ENCODE measurements at regions not wholly inside any gene's neighbourhood (a gene's known extent, or its start where the extent isn't known, plus 50 kb on each side); places are given as distances from the start of the nearest gene placed in this dataset.

GRCh38 chr9:135365013-135365768 is 114.4 kb upstream of the PPP1R26 start:
- no peak overlapping the region for H3K27ac ChIP-seq (ENCODE audit: low read length)
- no peak overlapping the region for H2AFZ ChIP-seq (ENCODE audit: low read depth, low read length)
- H3K27me3 ChIP-seq (ENCODE audit: insufficient read depth, low read depth, low read length): no peaks in the 10 kb centered on the region
- H3K9me2 ChIP-seq (ENCODE audit: insufficient read depth, low read length): no peaks in the 10 kb centered on the region
- H3K9me3 ChIP-seq (ENCODE audit: low read length): peaks cover 3% of the 10 kb centered on the region
- no peak overlapping the region for H3K4me3 ChIP-seq (ENCODE audit: low read length)
- no peaks in the 10 kb centered on the region for H3K79me2 ChIP-seq (replicated peaks; ENCODE audit: insufficient read depth, low read length)
- H3F3A ChIP-seq (ENCODE audit: insufficient read depth, low read length, poor library complexity, severe bottlenecking): no peaks in the 10 kb centered on the region
- H3K36me3 ChIP-seq (ENCODE audit: insufficient read depth, low read length): no peaks in the 10 kb centered on the region
- no peak overlapping the region for H3K9ac ChIP-seq (ENCODE audit: low read length)
- H4K20me1 ChIP-seq (ENCODE audit: insufficient read depth): no peaks in the 10 kb centered on the region
- TF ChIP-seq, protein P1, sequence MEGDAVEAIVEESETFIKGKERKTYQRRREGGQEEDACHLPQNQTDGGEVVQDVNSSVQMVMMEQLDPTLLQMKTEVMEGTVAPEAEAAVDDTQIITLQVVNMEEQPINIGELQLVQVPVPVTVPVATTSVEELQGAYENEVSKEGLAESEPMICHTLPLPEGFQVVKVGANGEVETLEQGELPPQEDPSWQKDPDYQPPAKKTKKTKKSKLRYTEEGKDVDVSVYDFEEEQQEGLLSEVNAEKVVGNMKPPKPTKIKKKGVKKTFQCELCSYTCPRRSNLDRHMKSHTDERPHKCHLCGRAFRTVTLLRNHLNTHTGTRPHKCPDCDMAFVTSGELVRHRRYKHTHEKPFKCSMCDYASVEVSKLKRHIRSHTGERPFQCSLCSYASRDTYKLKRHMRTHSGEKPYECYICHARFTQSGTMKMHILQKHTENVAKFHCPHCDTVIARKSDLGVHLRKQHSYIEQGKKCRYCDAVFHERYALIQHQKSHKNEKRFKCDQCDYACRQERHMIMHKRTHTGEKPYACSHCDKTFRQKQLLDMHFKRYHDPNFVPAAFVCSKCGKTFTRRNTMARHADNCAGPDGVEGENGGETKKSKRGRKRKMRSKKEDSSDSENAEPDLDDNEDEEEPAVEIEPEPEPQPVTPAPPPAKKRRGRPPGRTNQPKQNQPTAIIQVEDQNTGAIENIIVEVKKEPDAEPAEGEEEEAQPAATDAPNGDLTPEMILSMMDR (IDR thresholded peaks at IDR 0.05; ENCODE audit: poor library complexity, severe bottlenecking): no peak
- no peak for TF ChIP-seq SMC3 (conservative IDR thresholded peaks at IDR 0.05; ENCODE audit: poor library complexity)
- TF ChIP-seq EZH2 (IDR thresholded peaks at IDR 0.05; ENCODE audit: borderline replicate concordance, insufficient read depth, low read length, poor library complexity, severe bottlenecking): no peak
- no peak for TF ChIP-seq POLR2AphosphoS5 (IDR thresholded peaks at IDR 0.05)
- TF ChIP-seq RAD21 (conservative IDR thresholded peaks at IDR 0.05): no peak
- no peak for TF ChIP-seq EP300 (conservative IDR thresholded peaks at IDR 0.05; ENCODE audit: poor library complexity, severe bottlenecking)
- TF ChIP-seq, protein P2, sequence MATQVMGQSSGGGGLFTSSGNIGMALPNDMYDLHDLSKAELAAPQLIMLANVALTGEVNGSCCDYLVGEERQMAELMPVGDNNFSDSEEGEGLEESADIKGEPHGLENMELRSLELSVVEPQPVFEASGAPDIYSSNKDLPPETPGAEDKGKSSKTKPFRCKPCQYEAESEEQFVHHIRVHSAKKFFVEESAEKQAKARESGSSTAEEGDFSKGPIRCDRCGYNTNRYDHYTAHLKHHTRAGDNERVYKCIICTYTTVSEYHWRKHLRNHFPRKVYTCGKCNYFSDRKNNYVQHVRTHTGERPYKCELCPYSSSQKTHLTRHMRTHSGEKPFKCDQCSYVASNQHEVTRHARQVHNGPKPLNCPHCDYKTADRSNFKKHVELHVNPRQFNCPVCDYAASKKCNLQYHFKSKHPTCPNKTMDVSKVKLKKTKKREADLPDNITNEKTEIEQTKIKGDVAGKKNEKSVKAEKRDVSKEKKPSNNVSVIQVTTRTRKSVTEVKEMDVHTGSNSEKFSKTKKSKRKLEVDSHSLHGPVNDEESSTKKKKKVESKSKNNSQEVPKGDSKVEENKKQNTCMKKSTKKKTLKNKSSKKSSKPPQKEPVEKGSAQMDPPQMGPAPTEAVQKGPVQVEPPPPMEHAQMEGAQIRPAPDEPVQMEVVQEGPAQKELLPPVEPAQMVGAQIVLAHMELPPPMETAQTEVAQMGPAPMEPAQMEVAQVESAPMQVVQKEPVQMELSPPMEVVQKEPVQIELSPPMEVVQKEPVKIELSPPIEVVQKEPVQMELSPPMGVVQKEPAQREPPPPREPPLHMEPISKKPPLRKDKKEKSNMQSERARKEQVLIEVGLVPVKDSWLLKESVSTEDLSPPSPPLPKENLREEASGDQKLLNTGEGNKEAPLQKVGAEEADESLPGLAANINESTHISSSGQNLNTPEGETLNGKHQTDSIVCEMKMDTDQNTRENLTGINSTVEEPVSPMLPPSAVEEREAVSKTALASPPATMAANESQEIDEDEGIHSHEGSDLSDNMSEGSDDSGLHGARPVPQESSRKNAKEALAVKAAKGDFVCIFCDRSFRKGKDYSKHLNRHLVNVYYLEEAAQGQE (IDR thresholded peaks at IDR 0.05; ENCODE audit: borderline replicate concordance): no peak
- no peak for TF ChIP-seq MXI1 (conservative IDR thresholded peaks at IDR 0.05; ENCODE audit: poor library complexity, severe bottlenecking)
- TF ChIP-seq TAF1 (IDR thresholded peaks at IDR 0.05; ENCODE audit: low read depth): no peak
- no peak overlapping the region for H3K4me2 ChIP-seq (ENCODE audit: low read length)

- Histone ChIP-seq H3K27ac (ENCODE audit: low read length) (no peak overlapping the region), H3F3A (ENCODE audit: insufficient read depth, low read length, poor library complexity, severe bottlenecking) (no peaks in the 10 kb centered on the region), H3K79me2 (replicated peaks; ENCODE audit: insufficient read depth, low read length) (no peaks in the 10 kb centered on the region), H4K20me1 (ENCODE audit: insufficient read depth) (no peaks in the 10 kb centered on the region), H2AFZ (ENCODE audit: low read depth, low read length) (no peak overlapping the region), H3K4me2 (ENCODE audit: low read length) (no peak overlapping the region), H3K4me3 (ENCODE audit: low read length) (no peak overlapping the region), H3K9me2 (ENCODE audit: insufficient read depth, low read length) (no peaks in the 10 kb centered on the region), H3K27me3 (ENCODE audit: insufficient read depth, low read depth, low read length) (no peaks in the 10 kb centered on the region), H3K9me3 (ENCODE audit: low read length) (peaks cover 3% of the 10 kb centered on the region), H3K9ac (ENCODE audit: low read length) (no peak overlapping the region), H3K36me3 (ENCODE audit: insufficient read depth, low read length) (no peaks in the 10 kb centered on the region)
- TF ChIP-seq EP300 (conservative IDR thresholded peaks at IDR 0.05; ENCODE audit: poor library complexity, severe bottlenecking): no peak
- TF ChIP-seq, protein P2 (IDR thresholded peaks at IDR 0.05; ENCODE audit: borderline replicate concordance): no peak
- no peak for TF ChIP-seq EZH2 (IDR thresholded peaks at IDR 0.05; ENCODE audit: borderline replicate concordance, insufficient read depth, low read length, poor library complexity, severe bottlenecking)
- TF ChIP-seq TAF1 (IDR thresholded peaks at IDR 0.05; ENCODE audit: low read depth): no peak
- TF ChIP-seq, protein P1 (IDR thresholded peaks at IDR 0.05; ENCODE audit: poor library complexity, severe bottlenecking): no peak
- TF ChIP-seq RAD21 (conservative IDR thresholded peaks at IDR 0.05): no peak
- no peak for TF ChIP-seq POLR2AphosphoS5 (IDR thresholded peaks at IDR 0.05)
- no peak for TF ChIP-seq MXI1 (conservative IDR thresholded peaks at IDR 0.05; ENCODE audit: poor library complexity, severe bottlenecking)
- no peak for TF ChIP-seq SMC3 (conservative IDR thresholded peaks at IDR 0.05; ENCODE audit: poor library complexity)
These were observed 113.5 kb upstream of the PPP1R26 start for GRCh38 chr9:135366104-135366503.
